T-helper 2 cell treated with Interferon-gamma antibody and Interleukin-4, amounts not matched to agents 5 μg/mL and 100 μg/mL, for 36 hours (primary cell): ENCODE measurements at regions not wholly inside any gene's neighbourhood (a gene's known extent, or its start where the extent isn't known, plus 50 kb on each side); places are given as distances from the start of the nearest gene placed in this dataset.
"Not testable (repeated sequence)": the region's sequence is repeated elsewhere in the genome, so short reads cannot be mapped to it uniquely, and the experiment has no call there.

ENCODE experiments used
- DNase-seq: peaks from one replicate; pipeline ENCODE4 v3.0.0; 2021; ENCODE audit warnings: low spot score
- H3K27ac Mint-ChIP-seq: one replicate; pipeline ENCODE4 v1.8.0; 2021; ENCODE audit warnings: mild to moderate bottlenecking, mixed read lengths
- H3K27me3 Mint-ChIP-seq: one replicate; pipeline ENCODE4 v1.8.0; 2021; ENCODE audit warnings: low read depth, mixed read lengths
- H3K36me3 Mint-ChIP-seq: one replicate; pipeline ENCODE4 v1.8.0; 2021; ENCODE audit warnings: low read depth, mixed read lengths
- H3K4me1 Mint-ChIP-seq: one replicate; pipeline ENCODE4 v1.8.0; 2021; ENCODE audit warnings: low read depth, mixed read lengths
- H3K4me3 Mint-ChIP-seq: one replicate; pipeline ENCODE4 v1.8.0; 2022; ENCODE audit warnings: mild to moderate bottlenecking, moderate library complexity, mixed read lengths
- H3K9me3 Mint-ChIP-seq: one replicate; pipeline ENCODE4 v1.8.0; 2021; ENCODE audit warnings: mixed read lengths

GRCh38 chr11:22567759-22568158 lies 57.9 kb downstream of the FANCF start:
- no peaks in the 10 kb centered on the region for H3K27me3 Mint-ChIP-seq
- H3K27ac Mint-ChIP-seq: no peak overlapping the region
- no peaks in the 10 kb centered on the region for H3K36me3 Mint-ChIP-seq
- H3K4me1 Mint-ChIP-seq: no peaks in the 10 kb centered on the region
- H3K9me3 Mint-ChIP-seq: no peaks in the 10 kb centered on the region
- H3K4me3 Mint-ChIP-seq: no peak overlapping the region
- DNase-seq: no peak

GRCh38 chr11:22566293-22566692 lies 59.3 kb downstream of the FANCF start:
- Mint-ChIP-seq H3K4me3 (no peak overlapping the region), H3K36me3 (no peaks in the 10 kb centered on the region), H3K27me3 (no peaks in the 10 kb centered on the region), H3K27ac (no peak overlapping the region), H3K4me1 (no peaks in the 10 kb centered on the region), H3K9me3 (no peaks in the 10 kb centered on the region)
- no peak for DNase-seq

- Mint-ChIP-seq H3K36me3 (no peaks in the 10 kb centered on the region), H3K4me3 (no peak overlapping the region), H3K4me1 (no peaks in the 10 kb centered on the region), H3K27me3 (no peaks in the 10 kb centered on the region), H3K27ac (no peak overlapping the region), H3K9me3 (no peaks in the 10 kb centered on the region)
- DNase-seq: no peak
These were observed 64.3 kb downstream of the FANCF start for GRCh38 chr11:22561283-22561682.

- Mint-ChIP-seq H3K27me3 (no peaks in the 10 kb centered on the region), H3K4me1 (no peaks in the 10 kb centered on the region), H3K9me3 (no peaks in the 10 kb centered on the region), H3K36me3 (no peaks in the 10 kb centered on the region), H3K27ac (no peak overlapping the region), H3K4me3 (no peak overlapping the region)
- DNase-seq: no peak
These were observed 66.2 kb downstream of the FANCF start for GRCh38 chr11:22559416-22559815.

- H3K36me3 Mint-ChIP-seq: no peaks in the 10 kb centered on the region
- H3K4me1 Mint-ChIP-seq: no peaks in the 10 kb centered on the region
- no peak overlapping the region for H3K4me3 Mint-ChIP-seq
- H3K9me3 Mint-ChIP-seq: no peaks in the 10 kb centered on the region
- no peak for DNase-seq
- no peaks in the 10 kb centered on the region for H3K27me3 Mint-ChIP-seq
- no peak overlapping the region for H3K27ac Mint-ChIP-seq
These were observed 67.0 kb downstream of the FANCF start for GRCh38 chr11:22558664-22559063.

- no peak overlapping the region for H3K27ac Mint-ChIP-seq
- H3K4me3 Mint-ChIP-seq: no peak overlapping the region
- H3K27me3 Mint-ChIP-seq: no peaks in the 10 kb centered on the region
- H3K9me3 Mint-ChIP-seq: no peaks in the 10 kb centered on the region
- DNase-seq: no peak
- no peaks in the 10 kb centered on the region for H3K36me3 Mint-ChIP-seq
- no peaks in the 10 kb centered on the region for H3K4me1 Mint-ChIP-seq
These were observed 69.2 kb downstream of the FANCF start for GRCh38 chr11:22556381-22556780.

GRCh38 chr11:22555881-22556280 lies 69.7 kb downstream of the FANCF start:
- no peak overlapping the region for H3K27ac Mint-ChIP-seq
- no peak overlapping the region for H3K4me3 Mint-ChIP-seq
- no peaks in the 10 kb centered on the region for H3K9me3 Mint-ChIP-seq
- no peaks in the 10 kb centered on the region for H3K27me3 Mint-ChIP-seq
- no peaks in the 10 kb centered on the region for H3K36me3 Mint-ChIP-seq
- no peak for DNase-seq
- H3K4me1 Mint-ChIP-seq: no peaks in the 10 kb centered on the region

- no peaks in the 10 kb centered on the region for H3K4me1 Mint-ChIP-seq
- H3K27me3 Mint-ChIP-seq: no peaks in the 10 kb centered on the region
- H3K4me3 Mint-ChIP-seq: no peak overlapping the region
- DNase-seq: no peak
- H3K27ac Mint-ChIP-seq: no peak overlapping the region
- no peaks in the 10 kb centered on the region for H3K9me3 Mint-ChIP-seq
- no peaks in the 10 kb centered on the region for H3K36me3 Mint-ChIP-seq
These were observed 71.4 kb downstream of the FANCF start for GRCh38 chr11:22554221-22554620.

GRCh38 chr11:22552885-22553284 lies 72.7 kb downstream of the FANCF start:
- H3K27me3 Mint-ChIP-seq: no peaks in the 10 kb centered on the region
- no peak overlapping the region for H3K4me3 Mint-ChIP-seq
- no peaks in the 10 kb centered on the region for H3K36me3 Mint-ChIP-seq
- no peak for DNase-seq
- no peaks in the 10 kb centered on the region for H3K9me3 Mint-ChIP-seq
- no peaks in the 10 kb centered on the region for H3K4me1 Mint-ChIP-seq
- no peak overlapping the region for H3K27ac Mint-ChIP-seq

GRCh38 chr11:22546746-22547145 lies 78.9 kb downstream of the FANCF start:
- Mint-ChIP-seq H3K4me1 (no peaks in the 10 kb centered on the region), H3K4me3 (no peak overlapping the region), H3K36me3 (no peaks in the 10 kb centered on the region), H3K27ac (no peak overlapping the region), H3K9me3 (no peaks in the 10 kb centered on the region), H3K27me3 (no peaks in the 10 kb centered on the region)
- no peak for DNase-seq

GRCh38 chr11:22543261-22543660 lies 82.4 kb downstream of the FANCF start:
- no peak for DNase-seq
- no peaks in the 10 kb centered on the region for H3K9me3 Mint-ChIP-seq
- H3K4me3 Mint-ChIP-seq: no peak overlapping the region
- H3K27me3 Mint-ChIP-seq: no peaks in the 10 kb centered on the region
- no peak overlapping the region for H3K27ac Mint-ChIP-seq
- no peaks in the 10 kb centered on the region for H3K4me1 Mint-ChIP-seq
- H3K36me3 Mint-ChIP-seq: no peaks in the 10 kb centered on the region

GRCh38 chr11:22539821-22540256 lies 85.8 kb downstream of the FANCF start:
- Mint-ChIP-seq H3K27ac (no peak overlapping the region), H3K9me3 (no peaks in the 10 kb centered on the region), H3K36me3 (no peaks in the 10 kb centered on the region), H3K4me3 (no peak overlapping the region), H3K4me1 (no peaks in the 10 kb centered on the region), H3K27me3 (no peaks in the 10 kb centered on the region)
- no peak for DNase-seq

- Mint-ChIP-seq H3K27me3 (no peaks in the 10 kb centered on the region), H3K27ac (no peak overlapping the region), H3K9me3 (no peaks in the 10 kb centered on the region), H3K4me3 (no peak overlapping the region), H3K4me1 (no peaks in the 10 kb centered on the region), H3K36me3 (no peaks in the 10 kb centered on the region)
- no peak for DNase-seq
These were observed 89.6 kb downstream of the FANCF start for GRCh38 chr11:22536071-22536470.

- not testable (repeated sequence) for H3K4me3 Mint-ChIP-seq, H3K27ac Mint-ChIP-seq, H3K4me1 Mint-ChIP-seq, H3K36me3 Mint-ChIP-seq, H3K9me3 Mint-ChIP-seq, DNase-seq, H3K27me3 Mint-ChIP-seq
These were observed 96.8 kb downstream of the FANCF start for GRCh38 chr11:22528612-22529429.

GRCh38 chr11:22522225-22522624 lies 103.4 kb downstream of the FANCF start:
- no peaks in the 10 kb centered on the region for H3K9me3 Mint-ChIP-seq
- no peaks in the 10 kb centered on the region for H3K36me3 Mint-ChIP-seq
- no peak overlapping the region for H3K27ac Mint-ChIP-seq
- H3K4me3 Mint-ChIP-seq: no peak overlapping the region
- no peaks in the 10 kb centered on the region for H3K4me1 Mint-ChIP-seq
- no peaks in the 10 kb centered on the region for H3K27me3 Mint-ChIP-seq
- DNase-seq: no peak
